ENCODE measurements at regions not wholly inside any gene's neighbourhood (a gene's known extent, or its start where the extent isn't known, plus 50 kb on each side); places are given as distances from the start of the nearest gene placed in this dataset.

GRCh38 chrX:98646351-98646750 is 1762.6 kb downstream of the RPA4 start (continued):
- TF ChIP-seq, protein P1, sequence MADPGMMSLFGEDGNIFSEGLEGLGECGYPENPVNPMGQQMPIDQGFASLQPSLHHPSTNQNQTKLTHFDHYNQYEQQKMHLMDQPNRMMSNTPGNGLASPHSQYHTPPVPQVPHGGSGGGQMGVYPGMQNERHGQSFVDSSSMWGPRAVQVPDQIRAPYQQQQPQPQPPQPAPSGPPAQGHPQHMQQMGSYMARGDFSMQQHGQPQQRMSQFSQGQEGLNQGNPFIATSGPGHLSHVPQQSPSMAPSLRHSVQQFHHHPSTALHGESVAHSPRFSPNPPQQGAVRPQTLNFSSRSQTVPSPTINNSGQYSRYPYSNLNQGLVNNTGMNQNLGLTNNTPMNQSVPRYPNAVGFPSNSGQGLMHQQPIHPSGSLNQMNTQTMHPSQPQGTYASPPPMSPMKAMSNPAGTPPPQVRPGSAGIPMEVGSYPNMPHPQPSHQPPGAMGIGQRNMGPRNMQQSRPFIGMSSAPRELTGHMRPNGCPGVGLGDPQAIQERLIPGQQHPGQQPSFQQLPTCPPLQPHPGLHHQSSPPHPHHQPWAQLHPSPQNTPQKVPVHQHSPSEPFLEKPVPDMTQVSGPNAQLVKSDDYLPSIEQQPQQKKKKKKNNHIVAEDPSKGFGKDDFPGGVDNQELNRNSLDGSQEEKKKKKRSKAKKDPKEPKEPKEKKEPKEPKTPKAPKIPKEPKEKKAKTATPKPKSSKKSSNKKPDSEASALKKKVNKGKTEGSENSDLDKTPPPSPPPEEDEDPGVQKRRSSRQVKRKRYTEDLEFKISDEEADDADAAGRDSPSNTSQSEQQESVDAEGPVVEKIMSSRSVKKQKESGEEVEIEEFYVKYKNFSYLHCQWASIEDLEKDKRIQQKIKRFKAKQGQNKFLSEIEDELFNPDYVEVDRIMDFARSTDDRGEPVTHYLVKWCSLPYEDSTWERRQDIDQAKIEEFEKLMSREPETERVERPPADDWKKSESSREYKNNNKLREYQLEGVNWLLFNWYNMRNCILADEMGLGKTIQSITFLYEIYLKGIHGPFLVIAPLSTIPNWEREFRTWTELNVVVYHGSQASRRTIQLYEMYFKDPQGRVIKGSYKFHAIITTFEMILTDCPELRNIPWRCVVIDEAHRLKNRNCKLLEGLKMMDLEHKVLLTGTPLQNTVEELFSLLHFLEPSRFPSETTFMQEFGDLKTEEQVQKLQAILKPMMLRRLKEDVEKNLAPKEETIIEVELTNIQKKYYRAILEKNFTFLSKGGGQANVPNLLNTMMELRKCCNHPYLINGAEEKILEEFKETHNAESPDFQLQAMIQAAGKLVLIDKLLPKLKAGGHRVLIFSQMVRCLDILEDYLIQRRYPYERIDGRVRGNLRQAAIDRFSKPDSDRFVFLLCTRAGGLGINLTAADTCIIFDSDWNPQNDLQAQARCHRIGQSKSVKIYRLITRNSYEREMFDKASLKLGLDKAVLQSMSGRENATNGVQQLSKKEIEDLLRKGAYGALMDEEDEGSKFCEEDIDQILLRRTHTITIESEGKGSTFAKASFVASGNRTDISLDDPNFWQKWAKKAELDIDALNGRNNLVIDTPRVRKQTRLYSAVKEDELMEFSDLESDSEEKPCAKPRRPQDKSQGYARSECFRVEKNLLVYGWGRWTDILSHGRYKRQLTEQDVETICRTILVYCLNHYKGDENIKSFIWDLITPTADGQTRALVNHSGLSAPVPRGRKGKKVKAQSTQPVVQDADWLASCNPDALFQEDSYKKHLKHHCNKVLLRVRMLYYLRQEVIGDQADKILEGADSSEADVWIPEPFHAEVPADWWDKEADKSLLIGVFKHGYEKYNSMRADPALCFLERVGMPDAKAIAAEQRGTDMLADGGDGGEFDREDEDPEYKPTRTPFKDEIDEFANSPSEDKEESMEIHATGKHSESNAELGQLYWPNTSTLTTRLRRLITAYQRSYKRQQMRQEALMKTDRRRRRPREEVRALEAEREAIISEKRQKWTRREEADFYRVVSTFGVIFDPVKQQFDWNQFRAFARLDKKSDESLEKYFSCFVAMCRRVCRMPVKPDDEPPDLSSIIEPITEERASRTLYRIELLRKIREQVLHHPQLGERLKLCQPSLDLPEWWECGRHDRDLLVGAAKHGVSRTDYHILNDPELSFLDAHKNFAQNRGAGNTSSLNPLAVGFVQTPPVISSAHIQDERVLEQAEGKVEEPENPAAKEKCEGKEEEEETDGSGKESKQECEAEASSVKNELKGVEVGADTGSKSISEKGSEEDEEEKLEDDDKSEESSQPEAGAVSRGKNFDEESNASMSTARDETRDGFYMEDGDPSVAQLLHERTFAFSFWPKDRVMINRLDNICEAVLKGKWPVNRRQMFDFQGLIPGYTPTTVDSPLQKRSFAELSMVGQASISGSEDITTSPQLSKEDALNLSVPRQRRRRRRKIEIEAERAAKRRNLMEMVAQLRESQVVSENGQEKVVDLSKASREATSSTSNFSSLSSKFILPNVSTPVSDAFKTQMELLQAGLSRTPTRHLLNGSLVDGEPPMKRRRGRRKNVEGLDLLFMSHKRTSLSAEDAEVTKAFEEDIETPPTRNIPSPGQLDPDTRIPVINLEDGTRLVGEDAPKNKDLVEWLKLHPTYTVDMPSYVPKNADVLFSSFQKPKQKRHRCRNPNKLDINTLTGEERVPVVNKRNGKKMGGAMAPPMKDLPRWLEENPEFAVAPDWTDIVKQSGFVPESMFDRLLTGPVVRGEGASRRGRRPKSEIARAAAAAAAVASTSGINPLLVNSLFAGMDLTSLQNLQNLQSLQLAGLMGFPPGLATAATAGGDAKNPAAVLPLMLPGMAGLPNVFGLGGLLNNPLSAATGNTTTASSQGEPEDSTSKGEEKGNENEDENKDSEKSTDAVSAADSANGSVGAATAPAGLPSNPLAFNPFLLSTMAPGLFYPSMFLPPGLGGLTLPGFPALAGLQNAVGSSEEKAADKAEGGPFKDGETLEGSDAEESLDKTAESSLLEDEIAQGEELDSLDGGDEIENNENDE (IDR thresholded peaks at IDR 0.05; ENCODE audit: insufficient replicate concordance, low read length) = no peak
- TF ChIP-seq EGR1 (IDR thresholded peaks at IDR 0.05; ENCODE audit: borderline replicate concordance, low read depth, low read length) = no peak
- no peak for TF ChIP-seq CTBP2 (IDR thresholded peaks at IDR 0.05; ENCODE audit: borderline replicate concordance, insufficient read depth, insufficient read length, low read length)
